Lower leg skin (tissue), 4 donors: ENCODE measurements at regions not wholly inside any gene's neighbourhood (a gene's known extent, or its start where the extent isn't known, plus 50 kb on each side); places are given as distances from the start of the nearest gene placed in this dataset.

ENCODE experiments used
- DNase-seq, 2 donors: peaks; one replicate each; pipeline ENCODE4 v3.0.0-alpha.2; 2019; ENCODE audit warnings: low spot score in 2 of 2
- H3K4me3 ChIP-seq: fragments of 200-600 bp; sonication (generic); 2 replicates; pipeline ENCODE4 v1.5.1; 2017; ENCODE audit warnings: mild to moderate bottlenecking, low read depth; ENCODE audit not compliant: poor library complexity, severe bottlenecking
- POLR2A ChIP-seq, 2 donors: fragments of 450-650 bp; IDR thresholded peaks; one replicate each; pipeline ENCODE4 v1.6.1; 2016 to 2017; ENCODE audit warnings: antibody characterized with exemption in 2 of 2, mild to moderate bottlenecking in 1 of 2, moderate library complexity in 1 of 2
- WGBS, 2 donors: methylation state at CpG; one replicate each; pipeline ENCODE4 v1.1.5; 2018; 5-methylcytosine and 5-hydroxymethylcytosine counted together
- intact Hi-C: fragments of 100-400 bp; cut with DNase I; formaldehyde crosslinking; loops from one replicate; pipeline ENCODE4 v1.15.0; 2023; ENCODE audit warnings: low total_unique reads
- TF ChIP-seq, protein P1 (sequence below), 3 donors: fragments of 450-650 bp; IDR thresholded peaks; one replicate each; pipeline ENCODE4 v1.5.1; 2016; ENCODE audit warnings: antibody characterized with exemption in 3 of 3, mild to moderate bottlenecking in 3 of 3, moderate library complexity in 2 of 3

DNA sequence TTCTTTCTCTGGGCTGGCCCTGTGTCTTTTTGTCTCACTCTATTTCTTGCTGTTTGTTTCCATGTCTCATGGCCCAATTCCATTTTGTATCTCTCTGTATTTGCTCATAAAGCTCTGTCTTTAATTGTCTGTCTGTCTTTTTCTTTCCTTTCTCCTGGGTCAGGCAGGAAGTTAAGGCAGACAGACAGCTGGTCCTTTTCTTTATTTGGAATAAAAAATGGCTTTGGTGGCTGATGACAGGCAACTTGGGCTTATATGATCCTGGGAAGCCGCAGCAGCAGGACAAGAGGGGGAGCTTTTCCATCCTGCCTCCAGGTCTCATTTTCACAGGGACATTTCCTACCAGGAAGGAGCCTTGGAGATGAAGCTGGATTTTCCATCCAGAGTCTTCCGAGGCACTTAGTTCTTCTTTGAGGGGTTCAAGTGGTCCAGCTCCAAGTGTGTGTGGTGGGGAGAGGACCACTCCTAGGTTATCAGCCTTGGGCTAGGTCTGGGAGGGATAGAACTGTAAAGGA is 138.7 kb downstream of the TDRD15 start:
- no peak for TF ChIP-seq POLR2A (IDR thresholded peaks at IDR 0.05)
- TF ChIP-seq, protein P1, sequence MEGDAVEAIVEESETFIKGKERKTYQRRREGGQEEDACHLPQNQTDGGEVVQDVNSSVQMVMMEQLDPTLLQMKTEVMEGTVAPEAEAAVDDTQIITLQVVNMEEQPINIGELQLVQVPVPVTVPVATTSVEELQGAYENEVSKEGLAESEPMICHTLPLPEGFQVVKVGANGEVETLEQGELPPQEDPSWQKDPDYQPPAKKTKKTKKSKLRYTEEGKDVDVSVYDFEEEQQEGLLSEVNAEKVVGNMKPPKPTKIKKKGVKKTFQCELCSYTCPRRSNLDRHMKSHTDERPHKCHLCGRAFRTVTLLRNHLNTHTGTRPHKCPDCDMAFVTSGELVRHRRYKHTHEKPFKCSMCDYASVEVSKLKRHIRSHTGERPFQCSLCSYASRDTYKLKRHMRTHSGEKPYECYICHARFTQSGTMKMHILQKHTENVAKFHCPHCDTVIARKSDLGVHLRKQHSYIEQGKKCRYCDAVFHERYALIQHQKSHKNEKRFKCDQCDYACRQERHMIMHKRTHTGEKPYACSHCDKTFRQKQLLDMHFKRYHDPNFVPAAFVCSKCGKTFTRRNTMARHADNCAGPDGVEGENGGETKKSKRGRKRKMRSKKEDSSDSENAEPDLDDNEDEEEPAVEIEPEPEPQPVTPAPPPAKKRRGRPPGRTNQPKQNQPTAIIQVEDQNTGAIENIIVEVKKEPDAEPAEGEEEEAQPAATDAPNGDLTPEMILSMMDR (IDR thresholded peaks at IDR 0.05) = no peak
- DNase-seq = peak in 1 of 2 donors; percentile 57
- intact Hi-C loops = no loop called here
- H3K4me3 ChIP-seq = no peak overlapping the region
- 77 to 82% methylated on average over 2 of the region's 2 CpGs for WGBS, 2 donors

DNA sequence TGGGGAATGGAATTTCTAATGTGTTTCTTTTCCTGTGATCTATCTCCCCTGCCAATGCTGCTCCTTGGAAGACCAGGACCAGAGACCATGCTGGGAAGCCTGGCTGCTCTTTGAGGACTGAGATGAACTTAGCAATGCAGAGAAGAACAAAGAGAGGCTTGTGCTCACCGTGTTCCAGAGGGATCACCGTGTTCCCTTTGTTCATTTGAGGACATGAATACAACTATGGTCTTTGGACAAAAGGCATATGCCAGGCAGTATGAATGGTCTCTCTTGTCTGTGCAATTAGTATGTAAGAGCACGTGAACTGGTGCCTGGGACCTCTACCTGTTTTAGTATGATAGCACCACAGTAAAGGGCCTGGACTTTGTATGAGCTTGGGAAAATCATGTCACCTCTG is 139.9 kb downstream of the TDRD15 start:
- peak in 1 of 2 donors; percentile 36 for DNase-seq
- no peak for TF ChIP-seq POLR2A (IDR thresholded peaks at IDR 0.05)
- TF ChIP-seq, protein P1 (IDR thresholded peaks at IDR 0.05) = no peak
- no peak overlapping the region for H3K4me3 ChIP-seq
- intact Hi-C loops = no loop called here
- 81 to 86% methylated on average over 3 of the region's 3 CpGs for whole genome bisulfite sequencing, 2 donors

DNA sequence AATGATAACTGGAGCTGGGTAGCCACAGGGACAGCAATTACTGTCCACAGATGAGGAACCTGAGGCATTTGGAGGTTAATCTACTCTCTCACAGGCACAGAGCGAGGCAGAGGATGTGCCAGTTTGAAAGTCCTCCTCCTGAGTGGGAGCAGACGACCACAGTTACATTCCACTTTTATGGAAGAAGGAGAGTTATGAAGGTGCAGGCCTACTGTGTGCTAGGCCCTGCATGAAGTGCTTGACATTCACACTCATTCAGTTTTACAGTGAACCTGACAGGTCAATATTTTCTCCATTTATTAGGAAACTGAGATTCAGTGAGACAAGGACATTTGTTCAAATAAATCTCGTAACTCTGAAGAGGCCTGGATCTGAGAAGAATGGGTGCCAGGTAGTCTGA is 142.0 kb downstream of the TDRD15 start:
- H3K4me3 ChIP-seq = no peak overlapping the region
- DNase-seq = peak in 1 of 2 donors; percentile 15
- intact Hi-C loops = no loop called here
- 91 to 93% methylated on average over 3 of the region's 3 CpGs for WGBS, 2 donors
- TF ChIP-seq, protein P1 (IDR thresholded peaks at IDR 0.05) = no peak
- no peak for TF ChIP-seq POLR2A (IDR thresholded peaks at IDR 0.05)

DNA sequence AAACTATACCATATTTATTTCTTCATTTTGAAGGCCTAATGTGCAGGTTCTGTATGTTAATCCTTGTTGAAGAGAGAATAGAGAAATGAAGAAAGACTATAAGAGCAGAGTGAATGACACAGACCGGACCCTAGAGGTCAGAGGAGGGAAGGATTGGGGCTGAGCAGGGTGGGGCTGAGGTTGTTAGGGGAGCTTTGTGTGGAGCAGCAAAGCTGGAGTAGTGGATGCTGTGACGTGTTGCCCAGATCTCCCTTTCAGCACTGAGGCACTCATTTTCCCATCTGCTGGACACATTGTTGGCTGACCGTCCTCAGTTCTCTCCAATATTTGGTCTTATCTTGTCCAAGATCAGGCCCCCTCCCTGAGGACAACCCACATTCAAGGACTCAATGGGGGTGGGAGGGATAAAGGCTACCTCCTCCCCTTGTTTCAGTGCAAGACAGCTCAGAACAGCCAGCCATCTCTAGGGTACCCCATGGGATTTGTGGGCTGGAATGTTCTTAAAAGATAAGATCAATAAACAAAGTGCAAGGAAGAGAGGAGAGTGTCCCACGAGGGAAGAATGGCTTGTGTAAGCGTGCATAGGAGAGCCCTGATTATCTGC is 143.6 kb downstream of the TDRD15 start:
- 62 to 65% methylated on average over 5 of the region's 5 CpGs for WGBS, 2 donors
- intact Hi-C loops = no loop called here
- peak in 1 of 2 donors; percentile 43 for DNase-seq
- TF ChIP-seq POLR2A (IDR thresholded peaks at IDR 0.05) = no peak
- TF ChIP-seq, protein P1 (IDR thresholded peaks at IDR 0.05) = no peak
- H3K4me3 ChIP-seq = no peak overlapping the region

DNA sequence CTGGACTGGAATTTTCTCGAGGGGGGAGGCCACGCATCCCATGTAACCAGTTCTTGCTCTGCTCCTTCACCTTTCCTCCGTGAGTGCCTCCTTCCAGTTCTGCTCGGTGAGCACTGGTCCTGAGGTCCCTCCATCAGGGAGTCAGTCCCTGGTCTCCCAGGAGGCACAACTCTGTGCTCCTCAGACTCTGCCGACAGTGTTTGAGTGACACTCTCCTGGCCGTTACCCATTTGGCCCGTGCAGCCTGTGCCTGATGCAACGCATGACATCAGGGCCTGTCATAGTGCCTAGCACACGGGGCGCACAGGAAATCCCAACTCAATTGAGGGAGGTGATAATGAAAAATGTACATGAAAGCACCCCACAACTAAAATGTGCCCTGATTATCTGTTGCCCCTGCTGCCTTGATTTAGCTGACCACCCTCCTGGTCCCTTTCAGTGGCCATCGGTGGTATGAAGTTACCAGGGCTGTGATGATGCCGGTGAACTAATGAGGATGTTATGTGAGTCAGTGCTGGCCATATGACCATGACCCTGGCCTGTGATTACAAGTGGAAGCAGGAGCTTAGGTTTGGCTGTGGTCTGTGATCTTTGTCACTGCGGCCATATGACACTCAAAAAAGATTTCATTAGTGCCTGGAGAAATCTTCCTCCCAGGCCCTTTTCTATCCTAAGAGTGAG is 144.6 kb downstream of the TDRD15 start:
- WGBS, 2 donors = 93 to 94% methylated on average over 13 of the region's 13 CpGs
- DNase-seq = peak in 1 of 2 donors; percentile 57
- intact Hi-C loops = no loop called here
- no peak overlapping the region for H3K4me3 ChIP-seq
- TF ChIP-seq POLR2A (IDR thresholded peaks at IDR 0.05) = no peak
- TF ChIP-seq, protein P1 (IDR thresholded peaks at IDR 0.05) = no peak
